H1 (cell line): ENCODE measurements at regions not wholly inside any gene's neighbourhood (a gene's known extent, or its start where the extent isn't known, plus 50 kb on each side); places are given as distances from the start of the nearest gene placed in this dataset.
"Not testable (repeated sequence)": the region's sequence is repeated elsewhere in the genome, so short reads cannot be mapped to it uniquely, and the experiment has no call there.

Experiments used
- CTCF ChIA-PET: fragments of 300-600 bp; sonication (Branson Sonifier 250); formaldehyde crosslinking; loops from one replicate; lab custom pipeline; 2021; ENCODE audit not compliant: partially characterized antibody; lab: Charles Lee
- POLR2A ChIA-PET: fragments of 300-600 bp; sonication (Branson Sonifier 250); formaldehyde crosslinking; loops from one replicate; lab custom pipeline; 2021; ENCODE audit warnings: inconsistent platforms; ENCODE audit not compliant: partially characterized antibody; lab: Charles Lee
- DNase-seq, 2 experiments: peaks; one replicate each; pipeline versions ENCODE4 v3.0.0 to v3.0.0-alpha.2; 2010 to 2022; ENCODE audit warnings: low spot score in 2 of 2, low read depth in 1 of 2, mixed read lengths in 1 of 2
- FAIRE-seq: peaks from 2 replicates; lab custom pipeline; 2011; peaks lifted over from hg19 to GRCh38; lab: Jason Lieb, UNC
- H2AFZ ChIP-seq: 2 replicates; pipeline ENCODE4 v1.8.1; 2012; ENCODE audit warnings: low read length, inconsistent platforms
- H2AK5ac ChIP-seq: 2 replicates; pipeline ENCODE4 v1.6.1; 2013; ENCODE audit warnings: low read depth, low read length
- H2BK120ac ChIP-seq: replicated peaks from 2 replicates; pipeline ENCODE3; 2013; ENCODE audit warnings: low read depth, low read length, inconsistent platforms
- H2BK12ac ChIP-seq: 2 replicates; pipeline ENCODE4 v1.6.1; 2013; ENCODE audit warnings: low read depth, low read length
- H2BK15ac ChIP-seq: 2 replicates; pipeline ENCODE4 v1.6.1; 2013; ENCODE audit warnings: low read length
- H2BK20ac ChIP-seq: 2 replicates; pipeline ENCODE4 v1.6.1; 2013; ENCODE audit warnings: low read length
- H2BK5ac ChIP-seq: 2 replicates; pipeline ENCODE4 v1.6.1; 2013; ENCODE audit warnings: low read depth, low read length
- H3K14ac ChIP-seq: 2 replicates; pipeline ENCODE4 v1.6.1; 2013; ENCODE audit warnings: inconsistent platforms; ENCODE audit not compliant: insufficient read length
- H3K18ac ChIP-seq: 2 replicates; pipeline ENCODE4 v1.6.1; 2013; ENCODE audit warnings: low read length; ENCODE audit errors: extremely low read depth
- H3K23ac ChIP-seq: 2 replicates; pipeline ENCODE4 v1.6.1; 2013; ENCODE audit warnings: inconsistent platforms; ENCODE audit not compliant: insufficient read length
- H3K23me2 ChIP-seq: 2 replicates; pipeline ENCODE4 v1.6.1; 2013; ENCODE audit warnings: low read depth, low read length
- H3K27ac ChIP-seq: 2 replicates; pipeline ENCODE4 v1.6.1; 2011; ENCODE audit warnings: low read depth, low read length, inconsistent platforms
- H3K27me3 ChIP-seq, 4 experiments: replicated peaks in 1 of 4; 1 replicate in 1 of 4; 2 replicates in 3 of 4; pipeline versions ENCODE4 v1.6.1 to v1.8.1; 2011 to 2013; ENCODE audit warnings: low read length in 3 of 4, mild to moderate bottlenecking in 3 of 4, inconsistent platforms in 2 of 4, mixed read lengths in 2 of 4, moderate library complexity in 1 of 4; ENCODE audit not compliant: control insufficient read depth in 3 of 4, insufficient read depth in 3 of 4; ENCODE audit errors: extremely low read depth in 1 of 4
- H3K36me3 ChIP-seq, 4 experiments: 2 replicates each; pipeline versions ENCODE4 v1.6.1 to v1.8.1; 2011 to 2013; ENCODE audit warnings: mild to moderate bottlenecking in 4 of 4, low read length in 3 of 4, moderate library complexity in 2 of 4, control low read depth in 1 of 4, inconsistent platforms in 1 of 4; ENCODE audit not compliant: insufficient read depth in 4 of 4, control insufficient read depth in 2 of 4
- H3K4ac ChIP-seq: replicated peaks from 2 replicates; pipeline ENCODE3; 2013; ENCODE audit warnings: low read length, low read depth, mixed read lengths, inconsistent platforms; ENCODE audit not compliant: insufficient read length
- H3K4me1 ChIP-seq, 4 experiments: replicated peaks in 1 of 4; 1 replicate in 1 of 4; 2 replicates in 3 of 4; pipeline versions ENCODE4 v1.6.1 to v1.8.1; 2011 to 2013; ENCODE audit warnings: low read length in 3 of 4, inconsistent platforms in 2 of 4, mixed read lengths in 1 of 4; ENCODE audit not compliant: insufficient read depth in 4 of 4, control insufficient read depth in 3 of 4
- H3K4me2 ChIP-seq, 2 experiments: 2 replicates each; pipeline versions ENCODE4 v1.6.1 to v1.8.1; 2011 to 2013; ENCODE audit warnings: low read depth in 2 of 2, low read length in 2 of 2, control low read depth in 1 of 2, inconsistent platforms in 1 of 2, mild to moderate bottlenecking in 1 of 2; ENCODE audit not compliant: insufficient read depth in 1 of 2
- H3K4me3 ChIP-seq, 4 experiments: fragments of 200-600, 300-600 bp in 1 of 4; sonication (generic), shearing (Covaris generic), sonication (Bioruptor Twin) in 1 of 4; 2 replicates each; pipeline versions ENCODE4 v1.5.1 to v1.8.1; 2011 to 2016; ENCODE audit warnings: low read length in 4 of 4, low read depth in 3 of 4, control low read depth in 2 of 4, inconsistent platforms in 2 of 4, mild to moderate bottlenecking in 2 of 4, mixed read lengths in 1 of 4, moderate library complexity in 1 of 4; ENCODE audit not compliant: insufficient read depth in 2 of 4; ENCODE audit errors: extremely low read depth in 1 of 4
- H3K56ac ChIP-seq: replicated peaks from 2 replicates; pipeline ENCODE3; 2013; ENCODE audit warnings: low read depth, mild to moderate bottlenecking, mixed read lengths, low read length, inconsistent platforms; ENCODE audit not compliant: insufficient read length
- H3K79me1 ChIP-seq: 2 replicates; pipeline ENCODE4 v1.6.1; 2013; ENCODE audit warnings: low read depth, low read length, control low read depth
- H3K79me2 ChIP-seq, 2 experiments: 2 replicates each; pipeline versions ENCODE4 v1.6.1 to v1.8.1; 2012 to 2013; ENCODE audit warnings: low read length in 2 of 2, mild to moderate bottlenecking in 2 of 2, inconsistent platforms in 1 of 2; ENCODE audit not compliant: insufficient read depth in 2 of 2, control insufficient read depth in 1 of 2
- H3K9ac ChIP-seq, 4 experiments: replicated peaks in 1 of 4; 1 replicate in 1 of 4; 2 replicates in 3 of 4; pipeline versions ENCODE4 v1.6.1 to v1.8.1; 2011 to 2013; ENCODE audit warnings: low read depth in 3 of 4, low read length in 3 of 4, control low read depth in 2 of 4, mild to moderate bottlenecking in 2 of 4, moderate library complexity in 2 of 4, inconsistent platforms in 1 of 4; ENCODE audit errors: extremely low read depth in 1 of 4
- H3K9me3 ChIP-seq, 2 experiments: 2 replicates each; pipeline versions ENCODE4 v1.6.1 to v1.8.1; 2012 to 2013; ENCODE audit warnings: mild to moderate bottlenecking in 2 of 2, moderate library complexity in 2 of 2, control low read depth in 1 of 2, inconsistent platforms in 1 of 2, low read depth in 1 of 2, low read length in 1 of 2, mixed read lengths in 1 of 2; ENCODE audit not compliant: insufficient read depth in 2 of 2
- H4K20me1 ChIP-seq, 2 experiments: replicated peaks in 1 of 2; 2 replicates each; pipeline versions ENCODE3 to v1.8.1; 2011 to 2013; ENCODE audit warnings: inconsistent platforms in 2 of 2, low read length in 2 of 2, mild to moderate bottlenecking in 1 of 2; ENCODE audit not compliant: insufficient read depth in 2 of 2, control insufficient read depth in 1 of 2
- H4K5ac ChIP-seq: 2 replicates; pipeline ENCODE4 v1.6.1; 2013; ENCODE audit warnings: low read length, low read depth, mixed read lengths, inconsistent platforms; ENCODE audit not compliant: insufficient read length
- H4K8ac ChIP-seq: 2 replicates; pipeline ENCODE4 v1.8.0; 2013; ENCODE audit warnings: mild to moderate bottlenecking, moderate library complexity, low read length, inconsistent platforms; ENCODE audit not compliant: insufficient read depth; ENCODE audit errors: extremely low read depth
- H4K91ac ChIP-seq: replicated peaks from 2 replicates; pipeline ENCODE3; 2013; ENCODE audit warnings: low read length, mixed read lengths, inconsistent platforms; ENCODE audit not compliant: insufficient read length
- WGBS, 2 experiments: shearing (Covaris generic) in 1 of 2; methylation state at CpG; one replicate each; pipeline versions ENCODE4 v1.1.6 to v1.1.7; 2013 to 2015; ENCODE audit warnings: low lambda C conversion rate in 2 of 2, mixed read lengths in 2 of 2, inconsistent platforms in 1 of 2, low coverage in 1 of 2, missing lambda C conversion rate in 1 of 2; ENCODE audit not compliant: insufficient replicate concordance in 2 of 2, insufficient coverage in 1 of 2, insufficient read length in 1 of 2; ENCODE audit errors: extremely low coverage in 1 of 2, missing lambda C conversion rate in 1 of 2; 5-methylcytosine and 5-hydroxymethylcytosine counted together

GRCh38 chr10:28176498-28176897 lies 126.4 kb downstream of the MPP7 start:
- H3K36me3 ChIP-seq, H2BK20ac ChIP-seq, H4K5ac ChIP-seq, H4K20me1 ChIP-seq, H3K4me2 ChIP-seq, H3K27ac ChIP-seq, H2BK120ac ChIP-seq, H3K23ac ChIP-seq, H3K9ac ChIP-seq, H3K4ac ChIP-seq, FAIRE-seq, H2AK5ac ChIP-seq, H2BK15ac ChIP-seq, H3K23me2 ChIP-seq, H3K9me3 ChIP-seq, H3K4me1 ChIP-seq, H3K79me1 ChIP-seq, POLR2A ChIA-PET, H3K4me3 ChIP-seq, H3K18ac ChIP-seq, H2AFZ ChIP-seq, H3K79me2 ChIP-seq, DNase-seq, H3K56ac ChIP-seq, H3K27me3 ChIP-seq, H2BK12ac ChIP-seq, H4K91ac ChIP-seq, H4K8ac ChIP-seq, H2BK5ac ChIP-seq, H3K14ac ChIP-seq: not testable (repeated sequence)
- CTCF ChIA-PET: interaction anchor here (1.0 kb wide), 1 partner anchor 62 kb away, joined by 4 read pairs; no protein-coding TSS in a partner anchor
- 89% methylated on average over 4 of the region's 4 CpGs; no CpG with 5 or more reads in 1 of the 2 experiments for WGBS, 2 experiments
